Right ventricle myocardium inferior (tissue), 1 donor: ENCODE measurements at regions not wholly inside any gene's neighbourhood (a gene's known extent, or its start where the extent isn't known, plus 50 kb on each side); places are given as distances from the start of the nearest gene placed in this dataset.

Experiments used
- ATAC-seq: fragments of 200-7000 bp; cut with Tn5 transposase; one replicate; pipeline ENCODE4 v1.9.1; 2020; ENCODE audit warnings: mild to moderate bottlenecking, moderate library complexity
- DNase-seq: peaks from one replicate; pipeline ENCODE4 v3.0.0; 2021; ENCODE audit errors: missing footprints
- intact Hi-C: fragments of 100-400 bp; cut with DNase I; formaldehyde crosslinking; loops from one replicate; pipeline ENCODE4 v1.11.0; 2022
- donor health status: DM: no; HTN: yes; CAD: no; lungs with severe emphysema.

- intact Hi-C loops: no loop called here
- DNase-seq (no peak), ATAC-seq (no peak)
These were observed 468.4 kb upstream of the RGS6 start for GRCh38 chr14:71463807-71464206.

GRCh38 chr14:71464840-71465239, 467.4 kb upstream of the RGS6 start:
- ATAC-seq (no peak), DNase-seq (no peak)
- intact Hi-C loops: no loop called here

DNA sequence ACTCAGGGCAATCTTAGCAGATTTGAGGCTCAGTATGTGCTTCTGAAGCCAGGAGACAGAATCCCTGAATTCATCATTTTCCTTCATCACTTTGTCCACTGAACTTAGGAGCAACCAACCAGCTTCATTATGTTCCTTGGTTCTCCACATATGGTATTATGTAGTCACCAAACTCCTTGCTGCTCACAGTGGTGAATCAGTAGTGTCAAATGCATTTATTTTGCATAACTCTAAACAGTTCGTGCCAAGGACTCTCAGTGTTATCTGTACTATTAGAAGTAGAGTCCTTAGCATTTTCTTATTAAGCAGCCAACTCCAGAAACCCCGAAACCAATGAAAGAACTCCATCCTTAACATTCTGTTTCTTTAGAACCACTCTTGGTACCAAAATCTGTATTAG, 466.9 kb upstream of the RGS6 start:
- DNase-seq (no peak), ATAC-seq (no peak)
- intact Hi-C loops: no loop called here

GRCh38 chr14:71466251-71466650, 466.0 kb upstream of the RGS6 start:
- intact Hi-C loops: no loop called here
- DNase-seq (no peak), ATAC-seq (no peak)

- intact Hi-C loops: no loop called here
- DNase-seq: no peak
- no peak for ATAC-seq
These were observed 465.3 kb upstream of the RGS6 start for GRCh38 chr14:71466946-71467345.

DNA sequence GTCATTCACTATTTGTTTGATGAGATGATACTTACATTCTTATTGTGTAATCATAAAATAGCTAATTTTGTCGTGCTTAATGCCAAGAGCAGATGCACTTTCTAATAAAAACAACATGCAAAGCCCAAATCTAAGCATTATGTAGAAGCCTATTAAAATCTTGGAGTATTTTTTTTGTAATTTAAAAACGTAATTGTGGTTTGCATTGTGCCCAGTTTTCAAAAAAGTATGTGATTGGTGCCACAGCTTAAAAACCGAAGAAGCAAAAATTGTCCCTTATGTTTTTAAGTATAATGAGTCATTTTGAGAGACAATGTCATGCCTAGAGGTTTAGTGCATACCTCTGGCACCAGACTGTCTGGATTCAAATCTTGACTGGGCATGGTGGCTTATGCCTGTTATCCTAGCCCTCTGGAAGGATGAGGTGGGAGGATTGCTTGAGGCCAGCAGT, 464.8 kb upstream of the RGS6 start:
- ATAC-seq: no peak
- DNase-seq: no peak
- intact Hi-C loops: no loop called here

GRCh38 chr14:71468701-71469100, 463.5 kb upstream of the RGS6 start:
- DNase-seq (no peak), ATAC-seq (no peak)
- intact Hi-C loops: no loop called here

GRCh38 chr14:71469643-71470335, 462.4 kb upstream of the RGS6 start:
- DNase-seq: no peak
- intact Hi-C loops: no loop called here
- no peak for ATAC-seq

GRCh38 chr14:71471634-71472355, 460.4 kb upstream of the RGS6 start:
- no peak for ATAC-seq
- intact Hi-C loops: no loop called here
- DNase-seq: no peak

DNA sequence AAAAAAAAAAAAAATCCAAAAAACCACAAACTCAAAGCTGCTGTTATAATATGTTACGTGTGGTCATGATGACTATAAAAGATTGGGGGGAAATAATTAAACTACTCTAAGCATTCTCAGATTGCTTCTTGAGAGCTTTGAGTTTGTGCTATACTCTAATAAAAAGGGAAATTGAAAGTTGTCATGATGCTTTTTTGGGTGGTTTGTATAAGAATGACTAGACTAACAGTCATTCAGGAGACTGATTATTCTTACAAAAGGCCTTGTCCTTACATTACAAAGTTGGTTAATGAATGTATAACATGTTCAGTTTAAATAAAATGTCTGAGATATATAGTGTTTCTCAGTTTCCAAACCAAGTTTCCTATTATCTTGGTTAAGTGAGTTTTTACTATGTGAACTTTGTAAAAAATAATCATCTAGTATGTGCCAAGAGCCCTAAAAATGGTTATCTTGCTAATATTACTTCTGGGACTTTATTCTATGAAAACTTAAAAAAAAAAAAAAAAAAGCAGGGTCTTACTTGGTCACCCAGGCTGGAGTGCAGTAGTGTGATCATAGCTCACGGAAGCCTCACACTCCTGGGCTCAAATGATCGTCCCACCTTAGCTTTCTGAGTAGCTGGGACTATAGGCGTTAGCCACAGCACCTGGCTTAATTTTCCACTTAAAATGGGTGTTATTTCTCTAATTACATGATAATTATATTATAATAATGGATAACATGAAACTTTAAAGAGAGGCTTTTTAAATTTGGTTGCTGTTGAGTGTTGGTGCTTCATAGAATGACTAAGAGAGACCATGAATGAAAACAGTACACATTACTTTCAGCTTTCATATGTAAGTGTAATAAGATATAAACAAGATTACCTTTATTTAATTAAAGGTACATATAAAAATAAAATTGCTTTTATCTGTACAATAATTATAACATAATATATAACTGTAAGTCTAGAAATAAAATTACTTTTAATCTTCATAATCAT, 459.6 kb upstream of the RGS6 start:
- intact Hi-C loops: no loop called here
- no peak for DNase-seq
- no peak for ATAC-seq

DNA sequence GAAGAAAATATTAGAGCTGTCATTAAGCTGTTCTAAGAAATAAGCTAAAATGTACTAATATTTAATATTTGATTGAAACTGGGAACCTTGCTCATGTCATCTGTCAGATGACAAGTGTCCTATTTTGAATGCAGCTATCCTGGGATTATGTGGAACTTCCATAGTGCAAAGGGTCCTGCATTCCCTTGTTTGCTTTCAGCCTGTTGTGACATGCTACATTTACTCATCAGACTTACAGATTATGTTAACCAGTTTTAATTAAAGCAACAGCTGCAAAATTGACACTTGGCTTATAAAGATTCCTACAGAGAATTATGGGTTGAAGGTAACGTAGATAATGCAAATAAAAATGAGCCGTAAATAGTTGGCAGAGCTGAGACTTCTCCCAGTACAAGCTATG, 458.4 kb upstream of the RGS6 start:
- DNase-seq: no peak
- no peak for ATAC-seq
- intact Hi-C loops: no loop called here

DNA sequence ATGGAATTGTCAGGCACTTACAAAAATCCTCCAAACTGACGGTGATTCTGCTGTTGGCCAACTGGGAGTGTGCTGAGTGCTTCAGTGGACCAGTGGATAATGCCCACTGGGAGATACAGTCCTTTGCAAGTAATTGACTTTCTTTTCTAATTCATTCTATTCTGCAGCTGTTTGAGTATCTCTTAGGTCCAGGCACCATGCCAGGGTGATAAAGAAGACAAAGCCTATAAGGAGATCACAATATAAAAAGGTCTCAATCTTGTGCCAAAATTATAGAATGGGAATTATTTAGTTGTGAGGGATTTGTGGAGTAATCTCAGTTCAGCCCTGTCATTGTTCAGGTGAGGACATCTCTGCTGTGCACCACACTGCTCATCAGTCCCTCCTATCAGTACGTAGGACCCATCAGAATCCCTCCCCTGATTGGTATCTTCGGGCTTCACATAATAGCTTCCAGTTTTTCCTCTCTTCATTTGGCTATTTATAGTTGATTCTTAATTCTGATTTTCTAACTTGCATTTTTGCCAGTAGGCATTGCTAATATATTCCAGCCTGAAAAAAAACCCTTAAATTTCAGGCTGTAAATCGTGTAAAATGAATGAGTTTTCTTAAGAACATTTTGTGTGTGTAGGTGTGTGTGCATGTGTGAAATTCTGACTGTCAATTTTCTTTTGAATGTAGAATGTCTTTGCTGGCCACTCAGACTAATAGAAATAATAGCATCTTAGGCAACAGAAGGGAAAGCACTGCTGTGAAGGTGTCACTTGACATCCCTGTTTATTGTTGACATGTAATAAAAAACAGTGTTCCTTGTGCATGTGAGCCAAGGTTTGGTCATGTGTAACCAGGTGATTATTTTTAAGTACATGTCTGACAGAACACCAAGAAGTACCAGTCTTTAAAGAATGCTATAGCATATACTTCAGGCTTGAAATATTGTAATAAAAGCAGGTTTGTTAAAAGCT, 457.6 kb upstream of the RGS6 start:
- ATAC-seq: no peak

GRCh38 chr14:71475916-71476315, 456.3 kb upstream of the RGS6 start:
- no peak for DNase-seq
- intact Hi-C loops: no loop called here
- ATAC-seq: no peak

More for the DNA sequence above, 457.6 kb upstream of the RGS6 start:
- DNase-seq: no peak
- intact Hi-C loops: no loop called here

DNA sequence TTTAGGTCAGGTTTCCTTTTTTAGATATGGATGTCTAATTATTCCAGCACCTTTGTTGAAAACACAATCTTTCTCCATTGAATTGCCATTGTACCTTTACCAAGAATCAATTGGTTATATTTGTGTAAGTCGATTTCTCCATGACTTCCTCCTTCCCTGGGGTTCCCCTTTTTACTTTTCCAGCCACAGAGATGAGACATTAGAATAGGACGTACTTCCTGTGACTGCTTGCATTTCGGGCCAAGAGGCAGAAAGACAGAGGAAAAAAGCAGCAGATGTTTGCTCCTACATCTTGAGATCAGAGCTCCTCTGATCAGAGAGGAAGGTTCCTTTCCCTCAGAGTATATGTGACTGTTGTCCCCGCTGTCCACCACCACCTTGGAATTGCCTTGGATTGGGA, 453.7 kb upstream of the RGS6 start:
- DNase-seq: no peak
- intact Hi-C loops: no loop called here
- ATAC-seq: no peak

GRCh38 chr14:71481021-71481654, 451.1 kb upstream of the RGS6 start:
- DNase-seq (no peak), ATAC-seq (no peak)
- intact Hi-C loops: no loop called here

- ATAC-seq (no peak), DNase-seq (no peak)
- intact Hi-C loops: no loop called here
These were observed 449.6 kb upstream of the RGS6 start for GRCh38 chr14:71482671-71483070.

- intact Hi-C loops: no loop called here
- ATAC-seq (no peak), DNase-seq (no peak)
These were observed 449.1 kb upstream of the RGS6 start for GRCh38 chr14:71483154-71483553.

- no peak for ATAC-seq
- intact Hi-C loops: no loop called here
- no peak for DNase-seq
These were observed 446.4 kb upstream of the RGS6 start for GRCh38 chr14:71485833-71486232.
